ENCODE measurements at regions not wholly inside any gene's neighbourhood (a gene's known extent, or its start where the extent isn't known, plus 50 kb on each side); places are given as distances from the start of the nearest gene placed in this dataset.

DNA sequence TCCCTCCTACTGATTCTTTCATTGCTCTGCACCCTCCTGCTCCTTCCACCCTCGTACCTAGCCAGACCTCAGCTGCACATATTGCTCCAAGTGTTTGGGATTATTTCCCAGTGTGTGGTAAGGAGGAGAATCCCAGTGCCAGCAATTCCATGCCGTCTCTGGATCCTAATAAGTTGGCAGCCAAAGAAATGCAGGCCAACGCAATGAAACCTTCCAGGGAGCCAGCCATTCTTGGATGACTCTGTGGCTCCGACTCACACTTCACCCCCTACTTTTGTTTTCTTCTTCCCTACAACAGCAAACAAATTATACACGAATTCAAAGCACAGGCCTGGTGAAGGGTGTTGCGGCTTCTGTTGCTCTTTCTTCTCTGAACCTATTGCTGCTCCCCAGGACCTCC lies 82.5 kb upstream of the SLC1A3 start:
- ATAC-seq (ENCODE audit: low read depth in 2 of 2) (no peak), DNase-seq (no peak)
- no peaks in the 10 kb centered on the region for H3K27me3 Mint-ChIP-seq
- Histone ChIP-seq H3K27ac (ENCODE audit: insufficient read depth, low read length, poor library complexity, severe bottlenecking) (no peak overlapping the region), H3K27me3 (ENCODE audit: control insufficient read depth, insufficient read depth, low read length) (no peaks in the 10 kb centered on the region), H3K4me3 (ENCODE audit: low read depth, low read length) (no peak overlapping the region), H3K4me1 (ENCODE audit: control insufficient read depth, insufficient read depth, low read length, poor library complexity, severe bottlenecking) (no peaks in the 10 kb centered on the region), H3K9me3 (ENCODE audit: control insufficient read depth in 2 of 2, low read length in 2 of 2) (no peaks in the 10 kb centered on the region), H3K36me3 (ENCODE audit: control insufficient read depth, insufficient read depth, low read length) (no peaks in the 10 kb centered on the region)
- no peaks in the 10 kb centered on the region for H3K36me3 Mint-ChIP-seq
- no peaks in the 10 kb centered on the region for H3K4me1 Mint-ChIP-seq
- no peak overlapping the region for H3K4me3 Mint-ChIP-seq
- H3K9me3 Mint-ChIP-seq: peaks cover 0 to 3% (median 2%) of the 10 kb centered on the region in 7 donors
- H3K27ac Mint-ChIP-seq: no peak overlapping the region

DNA sequence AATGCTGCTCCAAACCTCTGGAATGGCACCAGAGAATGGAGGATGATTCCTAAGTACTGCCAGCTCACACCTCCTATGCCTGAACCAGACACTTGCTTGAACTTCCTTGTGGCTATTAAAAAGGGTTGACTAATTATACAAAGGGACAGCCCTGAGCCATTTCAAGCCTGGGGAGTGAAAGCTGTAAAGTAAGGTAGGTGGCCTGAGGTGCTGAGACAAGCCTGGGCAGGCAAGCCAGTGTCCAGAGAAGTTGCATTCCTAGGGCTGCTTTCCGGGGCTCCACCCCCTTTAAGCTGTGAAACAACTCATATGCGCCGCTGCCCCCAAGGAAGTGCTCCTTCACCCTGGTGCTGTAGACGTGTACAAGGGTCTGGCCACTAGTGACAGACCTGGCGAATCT lies 79.9 kb upstream of the SLC1A3 start:
- no peak overlapping the region for H3K4me3 Mint-ChIP-seq
- no peaks in the 10 kb centered on the region for H3K36me3 ChIP-seq (ENCODE audit: control insufficient read depth, insufficient read depth, low read length)
- no peaks in the 10 kb centered on the region for H3K36me3 Mint-ChIP-seq
- ATAC-seq (ENCODE audit: low read depth in 2 of 2) (no peak), DNase-seq (no peak)
- no peak overlapping the region for H3K27ac Mint-ChIP-seq
- H3K27me3 Mint-ChIP-seq: no peaks in the 10 kb centered on the region
- H3K27me3 ChIP-seq (ENCODE audit: control insufficient read depth, insufficient read depth, low read length): no peaks in the 10 kb centered on the region
- peaks cover 0 to 3% (median 0%) of the 10 kb centered on the region in 7 donors for H3K9me3 Mint-ChIP-seq
- no peaks in the 10 kb centered on the region for H3K9me3 ChIP-seq (ENCODE audit: control insufficient read depth in 2 of 2, low read length in 2 of 2)
- no peak overlapping the region for H3K4me3 ChIP-seq (ENCODE audit: low read depth, low read length)
- H3K27ac ChIP-seq (ENCODE audit: insufficient read depth, low read length, poor library complexity, severe bottlenecking): no peak overlapping the region
- no peaks in the 10 kb centered on the region for H3K4me1 Mint-ChIP-seq
- H3K4me1 ChIP-seq (ENCODE audit: control insufficient read depth, insufficient read depth, low read length, poor library complexity, severe bottlenecking): no peaks in the 10 kb centered on the region

DNA sequence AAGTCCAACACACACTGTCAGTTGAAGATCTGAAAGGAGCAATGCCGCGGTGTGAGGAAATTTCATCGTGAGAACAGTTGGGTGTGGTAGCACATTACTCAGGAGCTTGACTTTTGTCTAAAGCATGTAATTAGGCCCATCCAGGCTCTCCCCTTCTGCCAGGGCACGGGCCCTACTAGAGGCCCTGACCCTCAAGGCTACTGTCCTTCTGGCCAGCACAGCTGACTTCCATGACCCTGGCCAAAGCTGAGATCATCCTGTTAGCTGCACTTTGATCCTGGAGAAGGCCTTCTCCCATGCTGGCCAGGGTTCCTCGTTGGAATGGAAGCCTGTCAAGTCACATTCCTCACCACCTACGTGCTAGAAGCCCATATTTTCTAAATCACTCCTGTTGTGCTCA lies 77.8 kb upstream of the SLC1A3 start:
- no peak overlapping the region for H3K4me3 Mint-ChIP-seq
- no peak overlapping the region for H3K4me3 ChIP-seq (ENCODE audit: low read depth, low read length)
- DNase-seq (no peak), ATAC-seq (ENCODE audit: low read depth in 2 of 2) (no peak)
- peaks cover 0 to 3% (median 0%) of the 10 kb centered on the region in 7 donors for H3K9me3 Mint-ChIP-seq
- H3K4me1 ChIP-seq (ENCODE audit: control insufficient read depth, insufficient read depth, low read length, poor library complexity, severe bottlenecking): no peaks in the 10 kb centered on the region
- no peak overlapping the region for H3K27ac ChIP-seq (ENCODE audit: insufficient read depth, low read length, poor library complexity, severe bottlenecking)
- no peaks in the 10 kb centered on the region for H3K36me3 Mint-ChIP-seq
- H3K9me3 ChIP-seq (ENCODE audit: control insufficient read depth in 2 of 2, low read length in 2 of 2): no peaks in the 10 kb centered on the region
- no peaks in the 10 kb centered on the region for H3K27me3 ChIP-seq (ENCODE audit: control insufficient read depth, insufficient read depth, low read length)
- H3K4me1 Mint-ChIP-seq: no peaks in the 10 kb centered on the region
- H3K27me3 Mint-ChIP-seq: peaks cover 5% of the 10 kb centered on the region
- peak overlapping the region in 1 of 3 donors; percentile 49 for H3K27ac Mint-ChIP-seq
- H3K36me3 ChIP-seq (ENCODE audit: control insufficient read depth, insufficient read depth, low read length): no peaks in the 10 kb centered on the region

DNA sequence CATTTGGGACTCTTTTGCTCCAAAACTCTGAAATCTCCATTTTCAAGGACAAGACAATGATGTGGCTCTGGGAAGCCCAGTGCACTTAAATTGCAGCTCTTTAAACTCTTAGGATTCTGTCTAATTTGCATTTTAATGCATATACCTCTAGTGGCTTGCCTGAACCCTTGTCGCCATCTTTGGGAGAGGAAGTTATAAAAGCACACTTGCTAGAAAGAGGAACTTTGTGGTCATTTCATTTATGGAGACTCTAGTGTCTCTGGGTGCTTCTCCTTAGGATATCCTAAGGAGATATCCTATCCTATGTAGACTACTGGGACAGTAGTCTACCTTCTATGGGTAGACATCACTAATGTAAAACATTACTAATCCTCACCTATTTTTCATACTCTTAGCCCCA lies 77.3 kb upstream of the SLC1A3 start:
- H3K27me3 Mint-ChIP-seq: peaks cover 5% of the 10 kb centered on the region
- peaks cover 0 to 2% (median 0%) of the 10 kb centered on the region in 7 donors for H3K9me3 Mint-ChIP-seq

DNA sequence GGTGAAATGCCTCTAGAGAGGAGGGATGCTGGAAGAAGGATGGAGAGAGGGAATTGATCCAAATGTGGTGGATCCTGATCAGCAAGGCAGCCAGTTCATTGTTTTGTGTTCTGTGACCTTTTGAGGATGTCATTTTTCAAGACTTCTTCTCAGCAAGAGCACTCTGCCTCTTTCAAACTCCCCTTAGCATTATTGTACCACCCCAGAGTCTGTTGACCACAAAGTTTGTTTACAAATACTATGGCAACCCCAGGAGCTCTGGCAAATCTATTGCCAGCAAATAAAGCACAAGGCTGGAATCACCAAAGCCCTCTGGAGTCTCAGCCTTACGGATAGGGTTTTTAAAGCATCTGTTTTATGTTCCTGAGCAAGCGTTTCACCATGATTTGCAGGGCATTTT lies 76.2 kb upstream of the SLC1A3 start:
- peaks cover 0 to 2% (median 0%) of the 10 kb centered on the region in 7 donors for H3K9me3 Mint-ChIP-seq

More for the DNA sequence above, 77.3 kb upstream of the SLC1A3 start:
- Histone ChIP-seq H3K36me3 (ENCODE audit: control insufficient read depth, insufficient read depth, low read length) (no peaks in the 10 kb centered on the region), H3K9me3 (ENCODE audit: control insufficient read depth in 2 of 2, low read length in 2 of 2) (no peaks in the 10 kb centered on the region), H3K4me3 (ENCODE audit: low read depth, low read length) (no peak overlapping the region), H3K27me3 (ENCODE audit: control insufficient read depth, insufficient read depth, low read length) (no peaks in the 10 kb centered on the region), H3K4me1 (ENCODE audit: control insufficient read depth, insufficient read depth, low read length, poor library complexity, severe bottlenecking) (no peaks in the 10 kb centered on the region), H3K27ac (ENCODE audit: insufficient read depth, low read length, poor library complexity, severe bottlenecking) (no peak overlapping the region)
- Mint-ChIP-seq H3K27ac (no peak overlapping the region), H3K36me3 (no peaks in the 10 kb centered on the region), H3K4me3 (no peak overlapping the region), H3K4me1 (no peaks in the 10 kb centered on the region)
- ATAC-seq (ENCODE audit: low read depth in 2 of 2) (no peak), DNase-seq (no peak)

DNA sequence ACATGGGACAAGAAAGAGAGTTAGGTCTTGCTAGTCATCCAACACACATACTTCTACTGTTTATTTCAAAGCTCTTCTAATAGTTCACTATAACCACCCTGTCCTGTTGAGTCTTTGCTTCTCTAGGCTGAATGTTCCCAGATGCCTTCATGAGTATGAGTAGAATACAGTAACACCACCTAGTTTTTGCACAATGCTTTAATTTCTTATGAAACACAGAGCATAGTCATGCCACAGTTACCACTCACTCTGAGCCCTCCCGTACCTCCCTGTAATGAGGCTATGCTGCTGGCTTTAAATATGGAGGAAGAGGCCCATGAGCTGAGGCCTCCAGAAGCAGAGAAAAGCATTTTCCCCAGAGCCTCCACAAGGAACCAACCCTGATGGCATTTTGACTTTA lies 75.0 kb upstream of the SLC1A3 start:
- Histone ChIP-seq H3K27ac (ENCODE audit: insufficient read depth, low read length, poor library complexity, severe bottlenecking) (no peak overlapping the region), H3K36me3 (ENCODE audit: control insufficient read depth, insufficient read depth, low read length) (no peaks in the 10 kb centered on the region), H3K9me3 (ENCODE audit: control insufficient read depth in 2 of 2, low read length in 2 of 2) (no peaks in the 10 kb centered on the region), H3K4me1 (ENCODE audit: control insufficient read depth, insufficient read depth, low read length, poor library complexity, severe bottlenecking) (no peaks in the 10 kb centered on the region), H3K4me3 (ENCODE audit: low read depth, low read length) (no peak overlapping the region), H3K27me3 (ENCODE audit: control insufficient read depth, insufficient read depth, low read length) (no peaks in the 10 kb centered on the region)
- peaks cover 0 to 2% (median 0%) of the 10 kb centered on the region in 7 donors for H3K9me3 Mint-ChIP-seq
- H3K4me3 Mint-ChIP-seq: no peak overlapping the region
- no peak overlapping the region for H3K27ac Mint-ChIP-seq
- H3K27me3 Mint-ChIP-seq: peaks cover 5% of the 10 kb centered on the region
- ATAC-seq (ENCODE audit: low read depth in 2 of 2) (no peak), DNase-seq (no peak)
- no peaks in the 10 kb centered on the region for H3K36me3 Mint-ChIP-seq
- H3K4me1 Mint-ChIP-seq: no peaks in the 10 kb centered on the region

More for the DNA sequence above, 76.2 kb upstream of the SLC1A3 start:
- no peaks in the 10 kb centered on the region for H3K4me1 ChIP-seq (ENCODE audit: control insufficient read depth, insufficient read depth, low read length, poor library complexity, severe bottlenecking)
- H3K27me3 Mint-ChIP-seq: peaks cover 5% of the 10 kb centered on the region
- H3K27ac Mint-ChIP-seq: no peak overlapping the region
- ATAC-seq (ENCODE audit: low read depth in 2 of 2) (no peak), DNase-seq (no peak)
- H3K4me3 Mint-ChIP-seq: no peak overlapping the region
- H3K4me3 ChIP-seq (ENCODE audit: low read depth, low read length): no peak overlapping the region
- no peaks in the 10 kb centered on the region for H3K36me3 Mint-ChIP-seq
- no peaks in the 10 kb centered on the region for H3K4me1 Mint-ChIP-seq
- H3K36me3 ChIP-seq (ENCODE audit: control insufficient read depth, insufficient read depth, low read length): no peaks in the 10 kb centered on the region
- H3K9me3 ChIP-seq (ENCODE audit: control insufficient read depth in 2 of 2, low read length in 2 of 2): no peaks in the 10 kb centered on the region
- H3K27me3 ChIP-seq (ENCODE audit: control insufficient read depth, insufficient read depth, low read length): no peaks in the 10 kb centered on the region
- no peak overlapping the region for H3K27ac ChIP-seq (ENCODE audit: insufficient read depth, low read length, poor library complexity, severe bottlenecking)

DNA sequence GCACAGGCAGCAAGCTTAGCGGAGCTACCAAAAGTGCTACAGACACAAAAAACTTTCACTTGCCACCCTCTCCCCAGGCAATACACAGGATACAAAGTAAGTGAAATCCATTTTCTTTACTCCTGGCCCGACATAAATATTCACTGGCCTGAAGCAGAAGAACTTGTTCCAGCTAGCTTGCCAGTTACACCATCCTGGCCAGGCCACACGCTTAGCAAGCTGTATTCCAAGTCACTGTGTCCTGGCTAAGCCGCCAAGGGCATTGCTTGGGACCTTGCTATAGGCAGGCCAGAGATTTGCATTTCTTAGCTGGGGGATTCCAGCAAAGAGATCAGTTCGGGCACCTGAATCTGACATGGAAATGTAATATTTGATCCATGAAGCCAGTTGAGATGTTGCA lies 71.0 kb upstream of the SLC1A3 start:
- ATAC-seq (ENCODE audit: low read depth in 2 of 2): no peak

DNA sequence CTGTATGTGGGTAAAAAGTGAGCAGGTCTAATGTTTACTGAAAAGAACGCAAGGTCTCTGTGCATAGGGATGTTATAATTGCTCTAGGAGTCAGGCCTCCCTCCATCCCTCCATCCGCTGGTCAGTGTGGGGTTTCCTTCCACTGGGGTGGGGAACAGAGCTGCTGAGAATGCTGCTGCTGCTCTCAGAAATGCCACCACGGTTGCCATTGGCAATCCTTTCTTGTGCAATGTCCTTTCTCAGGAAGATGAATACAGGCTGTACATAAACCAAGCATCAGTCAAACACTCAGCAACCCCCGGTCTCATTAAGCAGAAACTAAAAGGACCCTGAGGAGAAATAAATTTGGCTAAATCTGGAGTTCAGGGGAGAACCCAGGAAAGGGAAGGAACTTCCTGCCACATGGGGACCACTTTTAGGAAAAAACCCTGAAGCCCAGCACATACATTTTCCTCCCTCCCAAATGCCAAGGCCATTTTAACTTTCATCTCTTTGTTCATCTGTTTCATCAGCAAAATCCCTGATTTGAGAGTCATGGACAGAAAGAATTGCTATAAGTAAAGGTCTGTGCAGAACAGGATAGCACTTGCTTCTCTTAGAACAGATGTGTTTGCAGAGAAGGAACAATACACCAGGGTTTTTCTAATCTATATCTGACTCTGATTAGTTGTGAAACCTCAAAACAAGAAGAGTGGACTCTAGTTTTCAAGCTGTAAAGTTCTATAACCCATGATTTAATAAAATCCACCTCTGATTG lies 70.4 kb upstream of the SLC1A3 start:
- Histone ChIP-seq H3K27me3 (ENCODE audit: control insufficient read depth, insufficient read depth, low read length) (no peaks in the 10 kb centered on the region), H3K4me3 (ENCODE audit: low read depth, low read length) (no peak overlapping the region), H3K36me3 (ENCODE audit: control insufficient read depth, insufficient read depth, low read length) (no peaks in the 10 kb centered on the region), H3K27ac (ENCODE audit: insufficient read depth, low read length, poor library complexity, severe bottlenecking) (no peak overlapping the region), H3K4me1 (ENCODE audit: control insufficient read depth, insufficient read depth, low read length, poor library complexity, severe bottlenecking) (no peaks in the 10 kb centered on the region), H3K9me3 (ENCODE audit: control insufficient read depth in 2 of 2, low read length in 2 of 2) (no peaks in the 10 kb centered on the region)
- no peaks in the 10 kb centered on the region for H3K4me1 Mint-ChIP-seq
- H3K27ac Mint-ChIP-seq: no peak overlapping the region
- no peaks in the 10 kb centered on the region for H3K36me3 Mint-ChIP-seq
- DNase-seq (no peak), ATAC-seq (ENCODE audit: low read depth in 2 of 2) (no peak)
- peaks cover 5% of the 10 kb centered on the region for H3K27me3 Mint-ChIP-seq
- H3K9me3 Mint-ChIP-seq: peaks cover 0 to 2% (median 0%) of the 10 kb centered on the region in 7 donors
- no peak overlapping the region for H3K4me3 Mint-ChIP-seq

More for the DNA sequence above, 71.0 kb upstream of the SLC1A3 start:
- Histone ChIP-seq H3K4me1 (ENCODE audit: control insufficient read depth, insufficient read depth, low read length, poor library complexity, severe bottlenecking) (no peaks in the 10 kb centered on the region), H3K27ac (ENCODE audit: insufficient read depth, low read length, poor library complexity, severe bottlenecking) (no peak overlapping the region), H3K9me3 (ENCODE audit: control insufficient read depth in 2 of 2, low read length in 2 of 2) (no peaks in the 10 kb centered on the region), H3K36me3 (ENCODE audit: control insufficient read depth, insufficient read depth, low read length) (no peaks in the 10 kb centered on the region), H3K4me3 (ENCODE audit: low read depth, low read length) (no peak overlapping the region), H3K27me3 (ENCODE audit: control insufficient read depth, insufficient read depth, low read length) (no peaks in the 10 kb centered on the region)
- H3K9me3 Mint-ChIP-seq: peaks cover 0 to 2% (median 0%) of the 10 kb centered on the region in 7 donors
- H3K4me1 Mint-ChIP-seq: no peaks in the 10 kb centered on the region
- no peak overlapping the region for H3K4me3 Mint-ChIP-seq
- no peak overlapping the region for H3K27ac Mint-ChIP-seq
- H3K27me3 Mint-ChIP-seq: peaks cover 5% of the 10 kb centered on the region
- H3K36me3 Mint-ChIP-seq: no peaks in the 10 kb centered on the region
- no peak for DNase-seq

All from CD4-positive, CD25-positive, alpha-beta regulatory T cell (primary cell).